H9 (cell line): ENCODE measurements at regions not wholly inside any gene's neighbourhood (a gene's known extent, or its start where the extent isn't known, plus 50 kb on each side); places are given as distances from the start of the nearest gene placed in this dataset.
"Not testable (repeated sequence)": the region's sequence is repeated elsewhere in the genome, so short reads cannot be mapped to it uniquely, and the experiment has no call there.

ENCODE experiments used
- DNase-seq: peaks from one replicate; pipeline ENCODE4 v3.0.0-alpha.2; 2017
- H2AFZ ChIP-seq: one replicate; pipeline ENCODE4 v1.6.1; 2013; ENCODE audit warnings: mild to moderate bottlenecking, low read length, control low read depth, moderate library complexity
- H2AK5ac ChIP-seq: 2 replicates; pipeline ENCODE4 v1.6.1; 2013; ENCODE audit warnings: low read length, control low read depth, mixed read lengths; ENCODE audit not compliant: insufficient read length
- H2BK120ac ChIP-seq: one replicate; pipeline ENCODE4 v1.6.1; 2013; ENCODE audit warnings: low read depth, mild to moderate bottlenecking, low read length, control low read depth, inconsistent platforms; ENCODE audit not compliant: poor library complexity, severe bottlenecking
- H2BK12ac ChIP-seq: 2 replicates; pipeline ENCODE4 v1.6.1; 2013; ENCODE audit warnings: low read length, control low read depth, mixed read lengths, low read depth; ENCODE audit not compliant: insufficient read length
- H2BK15ac ChIP-seq: 2 replicates; pipeline ENCODE4 v1.6.1; 2013; ENCODE audit warnings: low read depth, low read length, control low read depth
- H2BK20ac ChIP-seq: one replicate; pipeline ENCODE4 v1.6.1; 2013; ENCODE audit warnings: low read depth, mild to moderate bottlenecking, low read length, control low read depth, inconsistent platforms; ENCODE audit not compliant: poor library complexity, severe bottlenecking
- H2BK5ac ChIP-seq: 2 replicates; pipeline ENCODE4 v1.6.1; 2013; ENCODE audit warnings: low read length, control low read depth, mixed read lengths; ENCODE audit not compliant: insufficient read length
- H3K14ac ChIP-seq: 2 replicates; pipeline ENCODE4 v1.6.1; 2013; ENCODE audit warnings: low read length, control low read depth; ENCODE audit not compliant: insufficient read depth
- H3K18ac ChIP-seq: 2 replicates; pipeline ENCODE4 v1.6.1; 2013; ENCODE audit warnings: low read depth, mild to moderate bottlenecking, mixed read lengths, low read length, control low read depth; ENCODE audit not compliant: insufficient read length
- H3K23ac ChIP-seq: 2 replicates; pipeline ENCODE4 v1.6.1; 2013; ENCODE audit warnings: low read length, control low read depth, mixed read lengths, low read depth; ENCODE audit not compliant: insufficient read length
- H3K23me2 ChIP-seq: 2 replicates; pipeline ENCODE4 v1.6.1; 2013; ENCODE audit warnings: low read depth, mild to moderate bottlenecking, mixed read lengths, low read length, control low read depth; ENCODE audit not compliant: insufficient read length, poor library complexity, severe bottlenecking
- H3K27ac ChIP-seq: 2 replicates; pipeline ENCODE4 v1.5.1; 2013; ENCODE audit warnings: low read length, control low read depth, mixed read lengths, low read depth; ENCODE audit not compliant: insufficient read length
- H3K27me3 ChIP-seq: 2 replicates; pipeline ENCODE4 v1.6.1; 2013; ENCODE audit warnings: low read length, control low read depth, inconsistent platforms; ENCODE audit not compliant: insufficient read depth
- H3K4ac ChIP-seq: 2 replicates; pipeline ENCODE4 v1.6.1; 2013; ENCODE audit warnings: low read depth, mild to moderate bottlenecking, control low read depth, inconsistent platforms, low read length, moderate library complexity
- H3K4me1 ChIP-seq: 2 replicates; pipeline ENCODE4 v1.6.1; 2013; ENCODE audit warnings: low read length, control low read depth, inconsistent platforms; ENCODE audit not compliant: insufficient read depth
- H3K4me2 ChIP-seq: 2 replicates; pipeline ENCODE4 v1.6.1; 2013; ENCODE audit warnings: low read length, control low read depth, mixed read lengths; ENCODE audit not compliant: insufficient read length, insufficient read depth
- H3K56ac ChIP-seq: 2 replicates; pipeline ENCODE4 v1.6.1; 2013; ENCODE audit warnings: low read depth, mild to moderate bottlenecking, mixed read lengths, low read length, control low read depth; ENCODE audit not compliant: insufficient read length
- H3K79me1 ChIP-seq: 2 replicates; pipeline ENCODE4 v1.6.1; 2013; ENCODE audit warnings: low read depth, mild to moderate bottlenecking, moderate library complexity, low read length, control low read depth, inconsistent platforms; ENCODE audit not compliant: insufficient read depth, poor library complexity, severe bottlenecking
- H3K79me2 ChIP-seq: 2 replicates; pipeline ENCODE4 v1.6.1; 2013; ENCODE audit warnings: low read length, control low read depth, inconsistent platforms; ENCODE audit not compliant: insufficient read depth
- H3K9ac ChIP-seq: 2 replicates; pipeline ENCODE4 v1.6.1; 2013; ENCODE audit warnings: low read length, control low read depth, mixed read lengths; ENCODE audit not compliant: insufficient read length; ENCODE audit errors: extremely low read depth
- H3K9me3 ChIP-seq: one replicate; pipeline ENCODE4 v1.6.1; 2013; ENCODE audit warnings: low read depth, low read length, inconsistent platforms; ENCODE audit not compliant: control insufficient read depth
- H3T11ph ChIP-seq: one replicate; pipeline ENCODE4 v1.6.1; 2013; ENCODE audit warnings: mild to moderate bottlenecking, low read length, control low read depth, inconsistent platforms
- H4K20me1 ChIP-seq: one replicate; pipeline ENCODE4 v1.6.1; 2013; ENCODE audit not compliant: control insufficient read depth, insufficient read length, insufficient read depth
- H4K5ac ChIP-seq: 2 replicates; pipeline ENCODE4 v1.6.1; 2013; ENCODE audit warnings: low read depth, mild to moderate bottlenecking, mixed read lengths, low read length, control low read depth; ENCODE audit not compliant: insufficient read length
- H4K8ac ChIP-seq: replicated peaks from 2 replicates; pipeline ENCODE4 v1.6.1; 2013; ENCODE audit warnings: low read length, control low read depth, mixed read lengths, low read depth; ENCODE audit not compliant: insufficient read length
- H4K91ac ChIP-seq: 2 replicates; pipeline ENCODE4 v1.6.1; 2013; ENCODE audit warnings: low read depth, mild to moderate bottlenecking, moderate library complexity, mixed read lengths, low read length, control low read depth; ENCODE audit not compliant: insufficient read length
- H3K27ac Mint-ChIP-seq, 3 experiments: 2 replicates in 2 of 3; 3 replicates in 1 of 3; pipeline ENCODE4 v1.8.0; 2020 to 2021; ENCODE audit warnings: mixed read lengths in 3 of 3, mild to moderate bottlenecking in 1 of 3, moderate library complexity in 1 of 3
- H3K27me3 Mint-ChIP-seq: 2 replicates; pipeline ENCODE4 v1.8.0; 2021; ENCODE audit warnings: low read depth, mild to moderate bottlenecking, moderate library complexity, mixed read lengths
- H3K36me3 Mint-ChIP-seq, 3 experiments: 2 replicates in 2 of 3; 3 replicates in 1 of 3; pipeline ENCODE4 v1.8.0; 2020 to 2021; ENCODE audit warnings: low read depth in 3 of 3, mixed read lengths in 3 of 3; ENCODE audit not compliant: insufficient read depth in 1 of 3
- H3K4me1 Mint-ChIP-seq, 2 experiments: 2 replicates each; pipeline ENCODE4 v1.8.0; 2020; ENCODE audit warnings: mixed read lengths in 2 of 2
- H3K4me3 Mint-ChIP-seq, 2 experiments: 2 replicates in 1 of 2; 3 replicates in 1 of 2; pipeline ENCODE4 v1.8.0; 2020 to 2021; ENCODE audit warnings: mild to moderate bottlenecking in 2 of 2, mixed read lengths in 2 of 2, moderate library complexity in 1 of 2
- H3K9me3 Mint-ChIP-seq, 2 experiments: 2 replicates in 1 of 2; 3 replicates in 1 of 2; pipeline ENCODE4 v1.8.0; 2020; ENCODE audit warnings: mild to moderate bottlenecking in 2 of 2, mixed read lengths in 2 of 2, moderate library complexity in 1 of 2
- WGBS: extraction: QIAGEN DNeasy Blood & Tissue Kit; methylation state at CpG from one replicate; pipeline ENCODE4 v1.1.7; 2013; ENCODE audit warnings: missing lambda C conversion rate, low lambda C conversion rate, mixed read lengths; ENCODE audit not compliant: insufficient read length; ENCODE audit errors: extremely low coverage; 5-methylcytosine and 5-hydroxymethylcytosine counted together

- H3K27ac Mint-ChIP-seq: peak overlapping the region in 1 of 3 experiments; percentile 48; a peak in 1 of 7 replicates
- H3K27me3 Mint-ChIP-seq, H3T11ph ChIP-seq: not testable (repeated sequence)
Observed at GRCh38 chr3:86874790-86875189, 116.2 kb downstream of the VGLL3 start.

More at GRCh38 chr3:86874790-86875189, 116.2 kb downstream of the VGLL3 start:
- H3K4me3 Mint-ChIP-seq, H4K20me1 ChIP-seq, H3K18ac ChIP-seq, H2BK12ac ChIP-seq, H3K4me2 ChIP-seq, H4K91ac ChIP-seq, H3K9ac ChIP-seq, H3K79me2 ChIP-seq, H4K5ac ChIP-seq, H3K9me3 ChIP-seq, H3K56ac ChIP-seq, DNase-seq, H2BK120ac ChIP-seq, H3K79me1 ChIP-seq, H2AK5ac ChIP-seq, H3K4me1 ChIP-seq, H2BK5ac ChIP-seq, H4K8ac ChIP-seq, H3K23me2 ChIP-seq, H3K27ac ChIP-seq, H3K4ac ChIP-seq, H3K14ac ChIP-seq, H2BK20ac ChIP-seq, H2AFZ ChIP-seq, H2BK15ac ChIP-seq, H3K27me3 ChIP-seq, H3K23ac ChIP-seq: not testable (repeated sequence)
- peaks cover 26 to 29% of the 10 kb centered on the region in 2 experiments for H3K4me1 Mint-ChIP-seq
- WGBS: no CpG with 5 or more reads among the region's 1 CpG
- peaks cover 32 to 44% of the 10 kb centered on the region in 2 experiments for H3K9me3 Mint-ChIP-seq
- peaks cover 14 to 48% (median 34%) of the 10 kb centered on the region in 3 experiments for H3K36me3 Mint-ChIP-seq
